ENCODE measurements at regions not wholly inside any gene's neighbourhood (a gene's known extent, or its start where the extent isn't known, plus 50 kb on each side); places are given as distances from the start of the nearest gene placed in this dataset.

- WGBS, 5 donors, result 82 to 100% (median 89%) methylated on average over 1 of the region's 1 CpG
- Histone ChIP-seq H3K9me3 (no peaks in the 10 kb centered on the region), H3K36me3 (no peaks in the 10 kb centered on the region), H3K4me1 (no peaks in the 10 kb centered on the region), H3K27ac (no peak overlapping the region), H3K4me3 (no peak overlapping the region), H3K27me3 (no peaks in the 10 kb centered on the region)
- no peak for DNase-seq
- TF ChIP-seq POLR2AphosphoS5 (IDR thresholded peaks at IDR 0.05), result no peak
- TF ChIP-seq EP300 (IDR thresholded peaks at IDR 0.05), result no peak
- no peak for TF ChIP-seq POLR2A (IDR thresholded peaks at IDR 0.05)
- TF ChIP-seq, protein P1, sequence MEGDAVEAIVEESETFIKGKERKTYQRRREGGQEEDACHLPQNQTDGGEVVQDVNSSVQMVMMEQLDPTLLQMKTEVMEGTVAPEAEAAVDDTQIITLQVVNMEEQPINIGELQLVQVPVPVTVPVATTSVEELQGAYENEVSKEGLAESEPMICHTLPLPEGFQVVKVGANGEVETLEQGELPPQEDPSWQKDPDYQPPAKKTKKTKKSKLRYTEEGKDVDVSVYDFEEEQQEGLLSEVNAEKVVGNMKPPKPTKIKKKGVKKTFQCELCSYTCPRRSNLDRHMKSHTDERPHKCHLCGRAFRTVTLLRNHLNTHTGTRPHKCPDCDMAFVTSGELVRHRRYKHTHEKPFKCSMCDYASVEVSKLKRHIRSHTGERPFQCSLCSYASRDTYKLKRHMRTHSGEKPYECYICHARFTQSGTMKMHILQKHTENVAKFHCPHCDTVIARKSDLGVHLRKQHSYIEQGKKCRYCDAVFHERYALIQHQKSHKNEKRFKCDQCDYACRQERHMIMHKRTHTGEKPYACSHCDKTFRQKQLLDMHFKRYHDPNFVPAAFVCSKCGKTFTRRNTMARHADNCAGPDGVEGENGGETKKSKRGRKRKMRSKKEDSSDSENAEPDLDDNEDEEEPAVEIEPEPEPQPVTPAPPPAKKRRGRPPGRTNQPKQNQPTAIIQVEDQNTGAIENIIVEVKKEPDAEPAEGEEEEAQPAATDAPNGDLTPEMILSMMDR (IDR thresholded peaks at IDR 0.05), result no peak
- intact Hi-C loops (cut with DNase I; ENCODE audit: low total_unique reads), result no loop called here
Observed at GRCh38 chr7:12909483-12909882, 222.1 kb downstream of the ARL4A start.

GRCh38 chr7:12911053-12911452 is 223.6 kb downstream of the ARL4A start:
- Histone ChIP-seq H3K4me3 (no peak overlapping the region), H3K27ac (no peak overlapping the region), H3K9me3 (no peaks in the 10 kb centered on the region), H3K36me3 (no peaks in the 10 kb centered on the region), H3K27me3 (no peaks in the 10 kb centered on the region), H3K4me1 (no peaks in the 10 kb centered on the region)
- no peak for TF ChIP-seq POLR2AphosphoS5 (IDR thresholded peaks at IDR 0.05)
- TF ChIP-seq, protein P1 (IDR thresholded peaks at IDR 0.05), result no peak
- WGBS, 5 donors, result 38 to 63% (median 50%) methylated on average over 2 of the region's 2 CpGs
- DNase-seq, result no peak
- intact Hi-C loops (cut with DNase I; ENCODE audit: low total_unique reads), result no loop called here

DNA sequence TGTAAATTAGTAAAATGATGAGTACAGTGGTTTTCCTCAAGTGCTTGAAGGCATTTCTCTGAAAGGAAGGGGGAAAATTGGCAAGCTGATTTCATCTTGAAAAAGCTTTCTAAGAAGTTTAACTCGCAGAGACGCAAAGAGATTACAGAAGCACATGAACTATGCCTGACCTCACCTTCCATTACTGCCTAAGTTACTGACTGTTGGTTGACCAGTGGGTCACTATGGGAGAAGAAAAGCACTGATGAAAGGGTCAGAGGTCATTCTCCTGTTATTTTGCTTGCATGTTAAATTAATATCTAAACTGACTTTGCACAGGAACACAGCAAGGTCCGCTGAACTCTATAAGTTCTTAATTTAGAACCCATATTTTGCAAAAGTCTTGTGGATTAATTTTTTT is 225.6 kb downstream of the ARL4A start:
- H3K27ac ChIP-seq, result no peak overlapping the region
- no peaks in the 10 kb centered on the region for H3K4me1 ChIP-seq
- intact Hi-C loops (cut with DNase I; ENCODE audit: low total_unique reads), result no loop called here
- no peaks in the 10 kb centered on the region for H3K9me3 ChIP-seq
- 45 to 55% (median 50%) methylated on average over 3 of the region's 3 CpGs for WGBS, 5 donors
- TF ChIP-seq POLR2A (IDR thresholded peaks at IDR 0.05) (no peak), EP300 (IDR thresholded peaks at IDR 0.05) (no peak), POLR2AphosphoS5 (IDR thresholded peaks at IDR 0.05) (no peak)
- TF ChIP-seq, protein P1 (IDR thresholded peaks at IDR 0.05), result no peak
- H3K4me3 ChIP-seq, result no peak overlapping the region
- DNase-seq, result no peak
- no peaks in the 10 kb centered on the region for H3K36me3 ChIP-seq
- no peaks in the 10 kb centered on the region for H3K27me3 ChIP-seq

DNA sequence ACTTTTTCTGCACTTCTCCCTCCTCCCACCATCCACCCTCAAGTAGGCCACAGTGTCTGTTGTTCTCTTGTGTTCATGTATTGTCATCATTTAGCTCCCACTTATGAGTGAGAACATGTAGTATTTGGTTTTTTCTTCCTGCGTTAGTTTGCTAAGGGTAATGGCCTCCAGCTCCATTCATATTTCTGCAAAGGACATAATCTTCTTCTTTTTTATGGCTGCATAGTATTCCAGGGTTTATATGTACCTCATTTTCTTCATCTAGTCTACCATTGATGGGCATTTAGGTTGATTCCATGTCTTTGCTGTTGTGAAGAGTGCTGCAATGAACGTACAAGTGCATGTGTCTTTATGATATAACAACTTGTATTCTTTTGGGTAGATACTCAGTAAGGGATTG is 230.4 kb downstream of the ARL4A start:
- intact Hi-C loops (cut with DNase I; ENCODE audit: low total_unique reads), result no loop called here
- no peaks in the 10 kb centered on the region for H3K27me3 ChIP-seq
- 90 to 96% (median 92%) methylated on average over 2 of the region's 2 CpGs for WGBS, 5 donors

More for the DNA sequence above, 230.4 kb downstream of the ARL4A start:
- TF ChIP-seq, protein P1 (IDR thresholded peaks at IDR 0.05), result no peak
- no peak for TF ChIP-seq POLR2AphosphoS5 (IDR thresholded peaks at IDR 0.05)
- Histone ChIP-seq H3K4me3 (no peak overlapping the region), H3K4me1 (peaks cover 0 to 5% (median 0%) of the 10 kb centered on the region in 4 donors), H3K36me3 (no peaks in the 10 kb centered on the region), H3K27ac (no peak overlapping the region), H3K9me3 (no peaks in the 10 kb centered on the region)
- no peak for DNase-seq

Data from stomach (tissue), 8 donors.